ENCODE measurements at regions not wholly inside any gene's neighbourhood (a gene's known extent, or its start where the extent isn't known, plus 50 kb on each side); places are given as distances from the start of the nearest gene placed in this dataset.

- Histone ChIP-seq H3K27me3 (no peaks in the 10 kb centered on the region), H3K9me3 (replicated peaks in 1 of 3) (no peaks in the 10 kb centered on the region), H3K27ac (no peak overlapping the region), H3K36me3 (replicated peaks in 1 of 2) (no peaks in the 10 kb centered on the region), H3K4me3 (no peak overlapping the region), H3K4me1 (replicated peaks in 1 of 2) (peaks cover 22 to 27% of the 10 kb centered on the region in 2 donors)
- WGBS, 4 donors = 86 to 94% (median 91%) methylated on average over 1 of the region's 1 CpG
- DNase-seq = no peak
- intact Hi-C loops (cut with DNase I) = no loop called here
- TF ChIP-seq POLR2A (IDR thresholded peaks at IDR 0.05) (no peak), CTCF (IDR thresholded peaks at IDR 0.05) (no peak)
Observed at GRCh38 chr2:64853894-64854293, 135.3 kb upstream of the SLC1A4 start.

GRCh38 chr2:64854773-64855237, 134.4 kb upstream of the SLC1A4 start:
- Histone ChIP-seq H3K27ac (peak overlapping the region in 1 of 5 donors; percentile 20), H3K27me3 (no peaks in the 10 kb centered on the region), H3K4me3 (no peak overlapping the region), H3K36me3 (replicated peaks in 1 of 2) (no peaks in the 10 kb centered on the region), H3K9me3 (replicated peaks in 1 of 3) (no peaks in the 10 kb centered on the region), H3K4me1 (replicated peaks in 1 of 2) (peaks cover 30 to 36% of the 10 kb centered on the region in 2 donors)
- WGBS, 4 donors = 64 to 100% (median 85%) methylated on average over 1 of the region's 1 CpG
- intact Hi-C loops (cut with DNase I) = no loop called here
- TF ChIP-seq POLR2A (IDR thresholded peaks at IDR 0.05) (no peak), CTCF (IDR thresholded peaks at IDR 0.05) (no peak)
- peak in 6 of 7 donors; percentile 50 to 86 (median 65) for DNase-seq

- peaks cover 30 to 36% of the 10 kb centered on the region in 2 donors for H3K4me1 ChIP-seq (replicated peaks in 1 of 2)
- no peak overlapping the region for H3K4me3 ChIP-seq
- no peaks in the 10 kb centered on the region for H3K36me3 ChIP-seq (replicated peaks in 1 of 2)
- WGBS, 4 donors = 35 to 49% (median 46%) methylated on average over 11 to 18 of the region's 18 CpGs
- DNase-seq = peak; percentile 43 to 78 (median 66)
- intact Hi-C loops (cut with DNase I) = no loop called here
- no peaks in the 10 kb centered on the region for H3K27me3 ChIP-seq
- no peaks in the 10 kb centered on the region for H3K9me3 ChIP-seq (replicated peaks in 1 of 3)
- peak overlapping the region; percentile 88 to 97 (median 92) for H3K27ac ChIP-seq
- no peak for TF ChIP-seq CTCF (IDR thresholded peaks at IDR 0.05)
- TF ChIP-seq POLR2A (IDR thresholded peaks at IDR 0.05) = peak in 1 of 2 donors; percentile 26
Observed at GRCh38 chr2:64857581-64858471, 131.4 kb upstream of the SLC1A4 start.

GRCh38 chr2:64858541-64859311, 130.5 kb upstream of the SLC1A4 start:
- Histone ChIP-seq H3K27me3 (no peaks in the 10 kb centered on the region), H3K4me3 (peak overlapping the region in 2 of 4 donors; percentile 24 to 36), H3K4me1 (replicated peaks in 1 of 2) (peaks cover 30 to 36% of the 10 kb centered on the region in 2 donors), H3K27ac (peak overlapping the region; percentile 88 to 97 (median 92)), H3K36me3 (replicated peaks in 1 of 2) (no peaks in the 10 kb centered on the region), H3K9me3 (replicated peaks in 1 of 3) (no peaks in the 10 kb centered on the region)
- intact Hi-C loops (cut with DNase I) = no loop called here
- no peak for DNase-seq
- TF ChIP-seq CTCF (IDR thresholded peaks at IDR 0.05) (no peak), POLR2A (IDR thresholded peaks at IDR 0.05) (no peak)
- 31 to 33% (median 32%) methylated on average over 5 to 10 of the region's 10 CpGs for WGBS, 4 donors
